HepG2 (cell line): ENCODE measurements at regions not wholly inside any gene's neighbourhood (a gene's known extent, or its start where the extent isn't known, plus 50 kb on each side); places are given as distances from the start of the nearest gene placed in this dataset.

ENCODE experiments used
- ATAC-seq: fragments of 200-7000 bp; cut with Tn5 transposase; 3 replicates; pipeline ENCODE4 v1.9.1; 2020; ENCODE audit warnings: mild to moderate bottlenecking, moderate library complexity
- BruUV-seq: library from RNA; stranded (reverse); fragments of 400-500 nt; replicated peaks from 2 replicates; lab custom pipeline; 2021; lab: Mats Ljungman, UMichigan
- CTCF ChIA-PET: fragments of 300-600 bp; formaldehyde crosslinking; extraction: SDS; loops from one replicate; lab custom pipeline; 2021; ENCODE audit warnings: low total read pairs, inconsistent platforms, low intra/inter-chr PET ratio; lab: Yijun Ruan, JAX
- POLR2A ChIA-PET: fragments of 350-600 bp; sonication (Branson Sonifier 250); formaldehyde crosslinking; loops from one replicate; lab custom pipeline; 2020; ENCODE audit warnings: antibody characterized with exemption, inconsistent platforms; lab: Yijun Ruan, JAX
- DNase-seq: peaks from one replicate; pipeline ENCODE4 v3.0.0-alpha.2; 2015; ENCODE audit warnings: low spot score
- FAIRE-seq: peaks from 3 replicates; lab custom pipeline; 2011; peaks lifted over from hg19 to GRCh38; lab: Jason Lieb, UNC
- H2AFZ ChIP-seq: one replicate; pipeline ENCODE4 v1.6.1; 2011; ENCODE audit warnings: low read length, inconsistent platforms
- H3K27ac ChIP-seq: fragments of 300-600 bp; 3 replicates; pipeline ENCODE4 v1.8.0; 2011; ENCODE audit warnings: mixed run types, mild to moderate bottlenecking, mixed read lengths, low read length, inconsistent platforms; ENCODE audit not compliant: insufficient read depth; ENCODE audit errors: extremely low read length
- H3K27me3 ChIP-seq, 2 experiments: fragments of 200-600 bp in 1 of 2; 2 replicates in 1 of 2; 3 replicates in 1 of 2; pipeline versions ENCODE4 v1.6.0 to v1.8.0; 2011; ENCODE audit warnings: low read length in 2 of 2, mild to moderate bottlenecking in 2 of 2, moderate library complexity in 2 of 2, inconsistent platforms in 1 of 2; ENCODE audit not compliant: insufficient read depth in 2 of 2, control insufficient read depth in 1 of 2
- H3K36me3 ChIP-seq, 2 experiments: fragments of 200-600 bp in 1 of 2; replicated peaks in 1 of 2; 2 replicates in 1 of 2; 3 replicates in 1 of 2; pipeline versions ENCODE4 v1.5.1 to v1.8.0; 2011; ENCODE audit warnings: low read length in 2 of 2, inconsistent platforms in 1 of 2; ENCODE audit not compliant: insufficient read depth in 2 of 2, control insufficient read depth in 1 of 2
- H3K4me1 ChIP-seq: 2 replicates; pipeline ENCODE4 v1.5.1; 2012; ENCODE audit warnings: low read length, inconsistent platforms; ENCODE audit not compliant: insufficient read depth
- H3K4me2 ChIP-seq: 2 replicates; pipeline ENCODE4 v1.6.0; 2011; ENCODE audit warnings: low read depth, low read length, inconsistent platforms
- H3K4me3 ChIP-seq, 3 experiments: fragments of 200-600 bp in 1 of 3; sonication (generic), shearing (Covaris generic) in 1 of 3; replicated peaks in 1 of 3; 2 replicates each; pipeline ENCODE4 v1.5.1; 2011 to 2016; ENCODE audit warnings: low read length in 3 of 3, inconsistent platforms in 2 of 3, low read depth in 2 of 3, mild to moderate bottlenecking in 2 of 3, control low read depth in 1 of 3, mixed read lengths in 1 of 3; ENCODE audit not compliant: insufficient read depth in 1 of 3
- H3K79me2 ChIP-seq: one replicate; pipeline ENCODE4 v1.6.1; 2011; ENCODE audit warnings: low read length, inconsistent platforms; ENCODE audit not compliant: insufficient read depth
- H3K9ac ChIP-seq: 2 replicates; pipeline ENCODE4 v1.6.0; 2011; ENCODE audit warnings: mild to moderate bottlenecking, low read depth, low read length, inconsistent platforms; ENCODE audit not compliant: insufficient read depth
- H3K9me3 ChIP-seq: 2 replicates; pipeline ENCODE4 v1.5.1; 2012; ENCODE audit warnings: mild to moderate bottlenecking, low read length
- H4K20me1 ChIP-seq: 2 replicates; pipeline ENCODE4 v1.6.0; 2011; ENCODE audit warnings: inconsistent platforms, mild to moderate bottlenecking, low read length, moderate library complexity; ENCODE audit not compliant: insufficient read depth
- CENPX ChIP-seq: sonication (generic); formaldehyde crosslinking; IDR thresholded peaks from 2 replicates; pipeline ENCODE4 v1.9.0; 2021; ENCODE audit warnings: mild to moderate bottlenecking, missing genetic modification reagents, moderate library complexity
- NFATC3 ChIP-seq: sonication (generic); formaldehyde crosslinking; IDR thresholded peaks from 2 replicates; pipeline ENCODE4 v1.5.1; 2020; ENCODE audit warnings: mild to moderate bottlenecking, missing genetic modification reagents
- PAX8 ChIP-seq: sonication (generic); formaldehyde crosslinking; IDR thresholded peaks from 2 replicates; pipeline ENCODE4 v1.8.0; 2022; ENCODE audit warnings: mild to moderate bottlenecking, missing genetic modification reagents, borderline replicate concordance
- PRPF4 ChIP-seq: fragments of 200-400 bp; formaldehyde crosslinking; IDR thresholded peaks from 2 replicates; pipeline ENCODE4 v1.6.1; 2016; ENCODE audit warnings: low read length, low read depth; ENCODE audit not compliant: poor library complexity, severe bottlenecking
- SIX1 ChIP-seq: sonication (generic); formaldehyde crosslinking; IDR thresholded peaks from 2 replicates; pipeline ENCODE4 v1.4.0; 2020; ENCODE audit warnings: missing genetic modification reagents, borderline replicate concordance
- TARDBP ChIP-seq: sonication (generic); formaldehyde crosslinking; IDR thresholded peaks from 2 replicates; pipeline ENCODE4 v1.8.0; 2022; ENCODE audit warnings: mild to moderate bottlenecking, missing genetic modification reagents
- ZNF367 ChIP-seq: sonication (generic); formaldehyde crosslinking; IDR thresholded peaks from 2 replicates; pipeline ENCODE4 v1.4.0; 2020; ENCODE audit warnings: missing genetic modification reagents, borderline replicate concordance
- ZNF546 ChIP-seq: sonication (generic); formaldehyde crosslinking; conservative IDR thresholded peaks from 2 replicates; pipeline ENCODE4 v1.8.1; 2023; ENCODE audit warnings: mild to moderate bottlenecking, missing genetic modification reagents
- ZNF746 ChIP-seq: sonication (generic); formaldehyde crosslinking; IDR thresholded peaks from 2 replicates; pipeline ENCODE4 v1.8.0; 2022; ENCODE audit warnings: mild to moderate bottlenecking, missing genetic modification reagents
- ZNF776 ChIP-seq: sonication (generic); formaldehyde crosslinking; IDR thresholded peaks from 2 replicates; pipeline ENCODE4 v1.4.0; 2020; ENCODE audit warnings: mild to moderate bottlenecking, missing genetic modification reagents
- in situ Hi-C: cut with HindIII; loops from 2 replicates; pipeline ENCODE4 v1.10.0; 2017; ENCODE audit warnings: low pct_unique_long_range_greater_than_20kb; ENCODE audit not compliant: extremely low pct_ligation_motif_present
- intact Hi-C: fragments of 100-400 bp; cut with micrococcal nuclease; formaldehyde crosslinking; loops from one replicate; pipeline ENCODE4 v1.10.0; 2022; ENCODE audit not compliant: unreplicated experiment
- TF ChIP-seq, protein P1 (sequence below): sonication (generic); formaldehyde crosslinking; IDR thresholded peaks from 2 replicates; pipeline ENCODE4 v1.4.0; 2020; ENCODE audit warnings: missing genetic modification reagents, borderline replicate concordance
- TF ChIP-seq, protein P2 (sequence below): sonication (generic); formaldehyde crosslinking; IDR thresholded peaks from 2 replicates; pipeline ENCODE4 v1.5.0; 2020; ENCODE audit warnings: missing genetic modification reagents
- TF ChIP-seq, protein P3 (sequence below): sonication (generic); formaldehyde crosslinking; conservative IDR thresholded peaks from 2 replicates; pipeline ENCODE4 v1.4.0; 2020; ENCODE audit warnings: missing genetic modification reagents
- TF ChIP-seq, protein P4 (sequence below): sonication (generic); formaldehyde crosslinking; IDR thresholded peaks from 2 replicates; pipeline ENCODE4 v1.8.0; 2022; ENCODE audit warnings: low read depth, missing genetic modification reagents
- TF ChIP-seq, protein P5 (sequence below): sonication (generic); formaldehyde crosslinking; IDR thresholded peaks from 2 replicates; pipeline ENCODE4 v1.4.0; 2020; ENCODE audit warnings: missing genetic modification reagents, mild to moderate bottlenecking, borderline replicate concordance

DNA sequence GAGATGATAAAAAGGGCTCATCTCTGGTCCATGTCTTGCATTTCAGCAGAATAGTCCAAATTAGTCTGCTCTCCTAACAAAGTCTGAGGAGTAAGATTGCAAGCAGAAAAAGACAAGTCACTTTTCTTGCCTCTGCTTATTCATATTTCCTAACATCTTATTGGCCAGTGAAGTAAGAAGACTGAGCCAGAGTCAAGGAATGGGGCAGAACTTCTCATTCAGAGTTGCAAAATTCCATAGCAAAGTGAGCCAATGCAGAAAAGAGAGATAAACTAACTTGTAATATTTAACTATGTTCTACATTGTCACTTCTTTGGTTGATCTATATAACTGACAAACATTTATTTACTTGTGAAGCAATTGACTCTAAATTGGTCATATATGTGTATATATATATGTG lies 2304.0 kb downstream of the ARAP2 start:
- DNase-seq = no peak
- in situ Hi-C loops (no loop called here), intact Hi-C loops (no loop called here)
- H2AFZ ChIP-seq = no peak overlapping the region
- H3K4me2 ChIP-seq = no peak overlapping the region
- no peaks in the 10 kb centered on the region for H3K27me3 ChIP-seq
- H4K20me1 ChIP-seq = no peaks in the 10 kb centered on the region
- H3K36me3 ChIP-seq = no peaks in the 10 kb centered on the region
- no peaks in the 10 kb centered on the region for H3K79me2 ChIP-seq
- ChIA-PET CTCF (no interaction called here), POLR2A (no interaction called here)
- no peaks in the 10 kb centered on the region for H3K4me1 ChIP-seq
- FAIRE-seq = no peak
- TF ChIP-seq, protein P1, sequence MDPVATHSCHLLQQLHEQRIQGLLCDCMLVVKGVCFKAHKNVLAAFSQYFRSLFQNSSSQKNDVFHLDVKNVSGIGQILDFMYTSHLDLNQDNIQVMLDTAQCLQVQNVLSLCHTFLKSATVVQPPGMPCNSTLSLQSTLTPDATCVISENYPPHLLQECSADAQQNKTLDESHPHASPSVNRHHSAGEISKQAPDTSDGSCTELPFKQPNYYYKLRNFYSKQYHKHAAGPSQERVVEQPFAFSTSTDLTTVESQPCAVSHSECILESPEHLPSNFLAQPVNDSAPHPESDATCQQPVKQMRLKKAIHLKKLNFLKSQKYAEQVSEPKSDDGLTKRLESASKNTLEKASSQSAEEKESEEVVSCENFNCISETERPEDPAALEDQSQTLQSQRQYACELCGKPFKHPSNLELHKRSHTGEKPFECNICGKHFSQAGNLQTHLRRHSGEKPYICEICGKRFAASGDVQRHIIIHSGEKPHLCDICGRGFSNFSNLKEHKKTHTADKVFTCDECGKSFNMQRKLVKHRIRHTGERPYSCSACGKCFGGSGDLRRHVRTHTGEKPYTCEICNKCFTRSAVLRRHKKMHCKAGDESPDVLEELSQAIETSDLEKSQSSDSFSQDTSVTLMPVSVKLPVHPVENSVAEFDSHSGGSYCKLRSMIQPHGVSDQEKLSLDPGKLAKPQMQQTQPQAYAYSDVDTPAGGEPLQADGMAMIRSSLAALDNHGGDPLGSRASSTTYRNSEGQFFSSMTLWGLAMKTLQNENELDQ = no peak
- TF ChIP-seq ZNF746 (CRISPR knock-in tag) (no peak), PAX8 (CRISPR knock-in tag) (no peak), ZNF546 (CRISPR knock-in tag) (no peak), ZNF367 (no peak), PRPF4 (no peak), ZNF776 (CRISPR knock-in tag) (no peak), SIX1 (CRISPR knock-in tag) (no peak), CENPX (CRISPR knock-in tag) (no peak), TARDBP (CRISPR knock-in tag) (no peak), NFATC3 (CRISPR knock-in tag) (no peak)
- TF ChIP-seq, protein P2, sequence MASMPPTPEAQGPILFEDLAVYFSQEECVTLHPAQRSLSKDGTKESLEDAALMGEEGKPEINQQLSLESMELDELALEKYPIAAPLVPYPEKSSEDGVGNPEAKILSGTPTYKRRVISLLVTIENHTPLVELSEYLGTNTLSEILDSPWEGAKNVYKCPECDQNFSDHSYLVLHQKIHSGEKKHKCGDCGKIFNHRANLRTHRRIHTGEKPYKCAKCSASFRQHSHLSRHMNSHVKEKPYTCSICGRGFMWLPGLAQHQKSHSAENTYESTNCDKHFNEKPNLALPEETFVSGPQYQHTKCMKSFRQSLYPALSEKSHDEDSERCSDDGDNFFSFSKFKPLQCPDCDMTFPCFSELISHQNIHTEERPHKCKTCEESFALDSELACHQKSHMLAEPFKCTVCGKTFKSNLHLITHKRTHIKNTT (CRISPR knock-in tag) = no peak
- TF ChIP-seq, protein P3, sequence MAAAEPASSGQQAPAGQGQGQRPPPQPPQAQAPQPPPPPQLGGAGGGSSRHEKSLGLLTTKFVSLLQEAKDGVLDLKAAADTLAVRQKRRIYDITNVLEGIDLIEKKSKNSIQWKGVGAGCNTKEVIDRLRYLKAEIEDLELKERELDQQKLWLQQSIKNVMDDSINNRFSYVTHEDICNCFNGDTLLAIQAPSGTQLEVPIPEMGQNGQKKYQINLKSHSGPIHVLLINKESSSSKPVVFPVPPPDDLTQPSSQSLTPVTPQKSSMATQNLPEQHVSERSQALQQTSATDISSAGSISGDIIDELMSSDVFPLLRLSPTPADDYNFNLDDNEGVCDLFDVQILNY (CRISPR knock-in tag) = no peak
- TF ChIP-seq, protein P4, sequence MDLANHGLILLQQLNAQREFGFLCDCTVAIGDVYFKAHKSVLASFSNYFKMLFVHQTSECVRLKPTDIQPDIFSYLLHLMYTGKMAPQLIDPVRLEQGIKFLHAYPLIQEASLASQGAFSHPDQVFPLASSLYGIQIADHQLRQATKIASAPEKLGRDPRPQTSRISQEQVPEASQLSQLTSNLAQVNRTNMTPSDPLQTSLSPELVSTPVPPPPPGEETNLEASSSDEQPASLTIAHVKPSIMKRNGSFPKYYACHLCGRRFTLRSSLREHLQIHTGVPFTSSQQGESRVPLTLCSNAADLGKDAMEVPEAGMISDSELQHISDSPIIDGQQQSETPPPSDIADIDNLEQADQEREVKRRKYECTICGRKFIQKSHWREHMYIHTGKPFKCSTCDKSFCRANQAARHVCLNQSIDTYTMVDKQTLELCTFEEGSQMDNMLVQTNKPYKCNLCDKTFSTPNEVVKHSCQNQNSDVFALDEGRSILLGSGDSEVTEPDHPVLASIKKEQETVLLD (CRISPR knock-in tag) = no peak
- TF ChIP-seq, protein P5, sequence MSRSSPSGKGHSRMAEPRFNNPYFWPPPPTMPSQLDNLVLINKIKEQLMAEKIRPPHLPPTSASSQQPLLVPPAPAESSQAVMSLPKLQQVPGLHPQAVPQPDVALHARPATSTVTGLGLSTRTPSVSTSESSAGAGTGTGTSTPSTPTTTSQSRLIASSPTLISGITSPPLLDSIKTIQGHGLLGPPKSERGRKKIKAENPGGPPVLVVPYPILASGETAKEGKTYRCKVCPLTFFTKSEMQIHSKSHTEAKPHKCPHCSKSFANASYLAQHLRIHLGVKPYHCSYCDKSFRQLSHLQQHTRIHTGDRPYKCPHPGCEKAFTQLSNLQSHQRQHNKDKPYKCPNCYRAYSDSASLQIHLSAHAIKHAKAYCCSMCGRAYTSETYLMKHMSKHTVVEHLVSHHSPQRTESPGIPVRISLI = no peak
- H3K27ac ChIP-seq = no peak overlapping the region
- peaks cover 49% of the 10 kb centered on the region for H3K9me3 ChIP-seq
- BruUV-seq = no TSS peak
- no peak overlapping the region for H3K4me3 ChIP-seq
- no peak for ATAC-seq
- no peak overlapping the region for H3K9ac ChIP-seq
